GM10266 (cell line): ENCODE measurements at regions not wholly inside any gene's neighbourhood (a gene's known extent, or its start where the extent isn't known, plus 50 kb on each side); places are given as distances from the start of the nearest gene placed in this dataset.

Experiments used
- DNase-seq: peaks from one replicate; pipeline ENCODE4 v3.0.0; 2012; ENCODE audit errors: extremely low spot score
- TF ChIP-seq, protein P1 (sequence below): IDR thresholded peaks from 2 replicates; pipeline ENCODE4 v1.5.1; 2012; ENCODE audit warnings: mild to moderate bottlenecking, low read depth; ENCODE audit not compliant: control insufficient read depth, insufficient read depth; ENCODE audit errors: missing control alignments

DNA sequence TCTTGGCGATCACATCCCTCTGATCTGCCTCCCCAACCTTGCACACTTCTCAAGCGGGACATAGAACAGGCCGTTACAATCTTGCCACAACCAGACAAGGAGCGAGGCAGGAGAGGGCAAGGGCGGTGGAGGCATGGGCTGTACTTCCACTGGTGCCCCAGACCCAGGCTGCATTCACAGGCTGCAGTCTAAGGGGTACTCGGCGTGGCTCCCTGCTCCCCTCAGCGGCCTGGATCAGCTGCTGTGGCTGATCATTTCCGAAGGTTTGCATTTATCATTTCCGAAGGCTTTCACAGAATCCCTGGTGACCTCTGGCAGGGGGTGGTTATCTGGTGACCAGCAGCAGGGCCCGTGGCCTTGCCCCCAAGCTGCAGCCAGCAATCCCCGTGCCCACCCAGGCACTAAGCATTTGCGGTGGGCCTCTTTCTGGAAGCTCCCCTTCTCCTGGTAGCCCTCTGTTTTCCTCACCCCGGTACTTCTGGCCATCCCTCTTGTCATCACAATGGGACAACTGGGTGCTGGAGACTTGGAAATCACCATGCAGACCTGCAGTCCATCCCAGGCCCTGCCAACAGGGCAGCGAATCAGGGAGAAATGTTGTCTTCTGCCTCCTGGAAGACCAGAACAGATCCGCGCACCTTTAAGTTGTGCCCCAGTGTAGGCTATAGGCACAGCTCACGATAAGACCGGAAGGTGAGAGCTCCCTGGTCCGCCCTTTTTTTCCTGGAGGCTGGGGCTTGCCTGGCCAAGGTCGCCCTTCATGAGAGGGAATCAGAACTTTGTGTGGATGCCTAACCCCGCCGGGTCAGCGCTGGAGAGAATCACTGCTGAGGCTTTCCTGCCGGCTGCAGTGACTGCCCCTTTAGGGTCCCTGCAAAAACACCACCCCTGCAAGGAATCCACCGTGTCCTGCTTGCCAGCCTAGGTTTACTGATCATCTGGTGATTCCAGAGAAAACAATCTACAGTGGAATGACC, 1739.1 kb downstream of the TP53TG3F start:
- TF ChIP-seq, protein P1, sequence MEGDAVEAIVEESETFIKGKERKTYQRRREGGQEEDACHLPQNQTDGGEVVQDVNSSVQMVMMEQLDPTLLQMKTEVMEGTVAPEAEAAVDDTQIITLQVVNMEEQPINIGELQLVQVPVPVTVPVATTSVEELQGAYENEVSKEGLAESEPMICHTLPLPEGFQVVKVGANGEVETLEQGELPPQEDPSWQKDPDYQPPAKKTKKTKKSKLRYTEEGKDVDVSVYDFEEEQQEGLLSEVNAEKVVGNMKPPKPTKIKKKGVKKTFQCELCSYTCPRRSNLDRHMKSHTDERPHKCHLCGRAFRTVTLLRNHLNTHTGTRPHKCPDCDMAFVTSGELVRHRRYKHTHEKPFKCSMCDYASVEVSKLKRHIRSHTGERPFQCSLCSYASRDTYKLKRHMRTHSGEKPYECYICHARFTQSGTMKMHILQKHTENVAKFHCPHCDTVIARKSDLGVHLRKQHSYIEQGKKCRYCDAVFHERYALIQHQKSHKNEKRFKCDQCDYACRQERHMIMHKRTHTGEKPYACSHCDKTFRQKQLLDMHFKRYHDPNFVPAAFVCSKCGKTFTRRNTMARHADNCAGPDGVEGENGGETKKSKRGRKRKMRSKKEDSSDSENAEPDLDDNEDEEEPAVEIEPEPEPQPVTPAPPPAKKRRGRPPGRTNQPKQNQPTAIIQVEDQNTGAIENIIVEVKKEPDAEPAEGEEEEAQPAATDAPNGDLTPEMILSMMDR = no peak
- no peak for DNase-seq

DNA sequence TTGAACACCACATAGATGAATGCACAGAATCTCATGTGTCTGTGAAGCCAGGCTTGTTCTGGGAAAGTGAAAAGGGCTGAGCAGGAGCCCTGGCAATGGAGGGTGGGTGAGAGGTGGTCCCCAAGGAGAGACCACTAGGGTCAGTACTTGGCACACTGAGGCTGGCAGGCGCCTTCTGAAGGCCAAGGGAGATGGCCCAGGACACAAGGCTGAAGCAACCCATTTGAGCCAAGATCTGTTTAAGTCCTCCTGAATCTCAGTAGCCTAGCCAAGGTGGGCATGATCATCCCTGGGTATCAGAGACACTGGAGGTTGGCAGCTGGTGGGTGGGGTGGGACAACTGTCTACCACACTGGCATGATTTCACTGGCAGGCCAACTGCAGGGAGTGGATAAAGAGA, 1741.2 kb downstream of the TP53TG3F start:
- TF ChIP-seq, protein P1 = no peak
- no peak for DNase-seq

DNA sequence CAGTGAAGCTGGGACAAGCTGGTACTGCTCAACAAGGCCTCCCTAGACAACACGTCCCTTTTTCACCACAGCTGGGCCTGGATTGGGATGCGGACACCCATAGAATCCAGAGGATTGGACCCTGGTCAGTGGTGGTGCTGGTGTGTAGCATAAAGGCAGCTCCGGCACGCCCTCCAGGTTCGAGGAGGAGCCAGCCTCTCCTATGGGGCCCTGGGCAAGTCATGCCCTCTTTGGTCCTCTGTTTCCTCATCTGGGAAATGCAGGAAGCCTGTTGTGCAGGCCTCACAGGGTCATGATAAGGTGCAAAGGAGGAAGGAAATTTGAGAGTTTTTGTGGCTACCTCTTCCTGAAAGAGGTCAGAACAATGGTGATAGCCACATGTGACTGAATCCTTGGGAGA, 1741.7 kb downstream of the TP53TG3F start:
- DNase-seq = no peak
- TF ChIP-seq, protein P1 = no peak

DNA sequence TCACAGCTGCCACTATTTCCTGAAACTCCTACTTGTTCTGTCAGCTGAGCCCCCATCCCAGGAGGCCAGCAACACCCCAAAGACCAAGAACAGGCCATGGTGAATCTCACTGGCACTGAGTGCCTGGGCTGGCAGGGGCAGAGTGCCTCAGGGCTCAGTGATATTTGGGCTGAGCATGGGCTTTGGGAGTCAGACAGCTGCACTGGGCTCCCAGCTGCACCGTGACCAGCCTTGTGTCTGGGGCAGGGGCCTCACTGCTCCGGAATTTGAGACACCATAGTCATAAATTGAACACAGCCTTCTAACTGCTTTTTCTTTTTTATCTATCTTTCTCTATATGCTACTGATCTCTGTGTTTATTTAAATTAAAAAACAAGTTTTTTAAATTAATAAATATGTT, 1744.2 kb downstream of the TP53TG3F start:
- TF ChIP-seq, protein P1 = no peak
- DNase-seq = no peak

DNA sequence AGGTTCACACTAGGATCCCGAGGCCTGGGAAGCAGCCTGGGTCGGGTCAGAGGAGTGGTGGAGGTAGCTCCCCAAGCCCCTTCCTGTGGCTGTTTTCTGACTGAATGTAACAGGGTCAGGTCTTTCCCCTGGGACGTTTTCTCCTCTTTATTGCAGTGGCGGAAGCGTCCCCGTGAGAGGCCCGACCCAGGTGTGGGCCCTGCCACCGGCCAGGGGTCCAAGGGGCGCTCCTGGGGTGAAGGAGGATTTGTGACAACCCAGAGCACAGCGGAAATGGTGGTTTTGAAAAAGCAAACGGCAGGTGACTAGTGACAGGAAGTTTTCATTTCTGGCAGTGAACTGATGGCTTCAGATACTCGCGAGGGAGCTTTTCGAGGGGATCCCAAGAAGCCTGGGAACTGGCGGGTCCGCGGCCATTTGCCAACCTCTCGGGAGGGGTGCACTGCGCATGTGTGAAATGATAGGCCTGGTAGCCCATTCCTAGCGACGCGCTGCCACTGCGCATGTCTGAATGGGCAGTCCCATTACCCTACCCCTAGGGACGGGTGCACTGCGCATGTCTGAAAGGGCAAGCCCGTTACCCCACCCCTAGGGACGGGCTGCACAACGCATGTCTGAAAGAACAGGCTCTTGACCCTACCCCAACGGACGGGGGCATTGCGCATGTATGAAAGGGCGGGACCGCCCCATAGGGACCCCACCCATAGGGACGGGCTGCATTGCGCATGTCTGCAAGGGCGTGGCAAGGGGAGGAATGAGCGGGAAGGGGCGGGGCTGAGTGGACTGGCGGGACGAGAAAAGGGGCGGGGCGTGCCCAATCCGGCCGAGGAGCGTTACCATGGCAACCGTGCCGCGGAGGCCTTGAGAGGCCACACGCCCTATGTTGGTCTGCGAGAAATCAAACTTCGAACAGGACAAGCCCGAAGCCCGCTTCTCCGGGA, 1747.9 kb downstream of the TP53TG3F start:
- no peak for DNase-seq
- TF ChIP-seq, protein P1 = no peak

DNA sequence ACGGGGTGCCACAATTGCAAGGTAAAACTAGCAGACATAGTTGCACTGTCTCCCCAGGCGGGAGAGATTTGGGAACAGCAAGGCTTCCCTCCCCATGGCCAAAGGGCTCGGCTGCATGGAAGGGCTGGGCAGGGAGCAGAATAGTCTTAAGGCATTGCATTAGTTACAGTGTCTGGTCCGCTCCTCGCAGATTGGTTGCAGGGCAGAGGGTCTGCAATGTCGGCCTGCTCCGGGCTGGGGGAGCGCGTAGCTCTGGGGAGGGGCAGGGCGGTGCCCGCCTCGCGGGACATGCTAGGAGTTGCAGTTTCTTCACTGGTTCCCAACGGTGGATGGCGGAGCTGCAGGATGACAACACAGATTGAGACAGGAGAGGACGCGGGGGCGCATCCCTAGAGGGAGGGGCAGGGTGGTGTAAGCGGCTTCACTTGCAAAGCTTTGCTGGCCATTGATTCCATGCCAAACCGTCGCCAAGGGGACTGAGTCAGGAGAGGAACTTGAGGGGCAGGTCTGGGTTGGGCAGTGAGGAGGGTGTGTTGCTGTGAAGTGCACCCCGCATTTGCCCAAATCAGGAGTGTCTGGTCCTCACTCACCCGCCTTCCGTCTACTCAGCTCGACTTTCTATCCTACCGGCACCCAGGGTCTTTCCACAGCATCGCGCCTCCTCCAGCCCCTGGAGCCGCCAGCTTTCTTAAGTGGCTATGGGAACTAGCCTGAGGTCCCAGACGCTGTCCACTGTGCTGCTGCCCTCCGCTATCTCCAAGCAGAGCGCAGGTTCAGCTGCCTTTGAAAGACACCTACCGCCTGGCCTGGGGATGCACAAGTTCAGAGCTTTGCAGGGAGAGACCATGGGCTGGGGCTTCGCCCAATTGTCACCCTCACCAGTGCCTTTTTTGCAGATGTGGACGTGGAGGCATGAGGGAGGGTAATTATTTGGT, 1748.9 kb downstream of the TP53TG3F start:
- DNase-seq = no peak
- TF ChIP-seq, protein P1 = no peak
